ENCODE measurements at regions not wholly inside any gene's neighbourhood (a gene's known extent, or its start where the extent isn't known, plus 50 kb on each side); places are given as distances from the start of the nearest gene placed in this dataset.

GRCh38 chr11:116689413-116690127 is 83.2 kb downstream of the BUD13 start:
- WGBS (ENCODE audit: extremely low coverage, insufficient coverage, insufficient read length): no CpG with 5 or more reads among the region's 12 CpGs
- no peak overlapping the region for H3K18ac ChIP-seq (ENCODE audit: low read length)

GRCh38 chr11:116688202-116688540 is 84.6 kb downstream of the BUD13 start:
- Histone ChIP-seq H2BK120ac (ENCODE audit: insufficient read depth, low read length, poor library complexity) (no peak overlapping the region), H4K91ac (ENCODE audit: low read depth, low read length) (no peak overlapping the region), H3K79me1 (ENCODE audit: low read length) (no peaks in the 10 kb centered on the region), H3K79me2 (ENCODE audit: control insufficient read depth, insufficient read depth, low read length, poor library complexity) (no peaks in the 10 kb centered on the region), H3K14ac (ENCODE audit: low read length) (no peak overlapping the region), H3K23ac (ENCODE audit: low read length) (no peak overlapping the region), H3K4me2 (ENCODE audit: low read length) (no peak overlapping the region), H2AK5ac (ENCODE audit: low read length) (no peak overlapping the region), H3K9me3 (ENCODE audit: insufficient read depth, low read depth, low read length) (no peaks in the 10 kb centered on the region), H3K4me1 (ENCODE audit: control insufficient read depth in 1 of 2, insufficient read depth in 2 of 2, low read length in 2 of 2) (peaks cover 7 to 12% of the 10 kb centered on the region in 2 experiments), H3K4me3 (ENCODE audit: low read depth, low read length) (no peak overlapping the region), H3K9ac (ENCODE audit: low read length) (no peak overlapping the region), H3K27me3 (ENCODE audit: insufficient read depth, low read length) (no peaks in the 10 kb centered on the region), H3K36me3 (ENCODE audit: control insufficient read depth in 1 of 2, insufficient read depth in 2 of 2, low read length in 2 of 2) (no peaks in the 10 kb centered on the region), H3K18ac (ENCODE audit: low read length) (no peak overlapping the region), H2AFZ (ENCODE audit: insufficient read depth, low read length, poor library complexity) (no peak overlapping the region), H2BK12ac (ENCODE audit: low read length) (no peak overlapping the region), H3K4ac (ENCODE audit: low read depth, low read length) (no peak overlapping the region), H4K8ac (ENCODE audit: low read depth, low read length) (no peak overlapping the region), H2BK5ac (ENCODE audit: low read depth, low read length, poor library complexity) (no peak overlapping the region), H3K27ac (ENCODE audit: low read depth, low read length) (no peak overlapping the region), H4K12ac (ENCODE audit: low read depth, low read length) (no peak overlapping the region)
- no peak for DNase-seq
- WGBS (ENCODE audit: extremely low coverage, insufficient coverage, insufficient read length): no CpG with 5 or more reads among the region's 6 CpGs

More at GRCh38 chr11:116689413-116690127, 83.2 kb downstream of the BUD13 start:
- Histone ChIP-seq H3K27me3 (ENCODE audit: insufficient read depth, low read length) (no peaks in the 10 kb centered on the region), H3K23ac (ENCODE audit: low read length) (no peak overlapping the region), H3K9ac (ENCODE audit: low read length) (no peak overlapping the region), H3K27ac (ENCODE audit: low read depth, low read length) (no peak overlapping the region), H4K8ac (ENCODE audit: low read depth, low read length) (no peak overlapping the region), H2AK5ac (ENCODE audit: low read length) (no peak overlapping the region), H3K9me3 (ENCODE audit: insufficient read depth, low read depth, low read length) (no peaks in the 10 kb centered on the region), H3K79me1 (ENCODE audit: low read length) (no peaks in the 10 kb centered on the region), H3K4ac (ENCODE audit: low read depth, low read length) (no peak overlapping the region), H4K91ac (ENCODE audit: low read depth, low read length) (no peak overlapping the region), H3K4me1 (ENCODE audit: control insufficient read depth in 1 of 2, insufficient read depth in 2 of 2, low read length in 2 of 2) (peaks cover 7 to 12% of the 10 kb centered on the region in 2 experiments), H3K4me2 (ENCODE audit: low read length) (no peak overlapping the region), H2BK5ac (ENCODE audit: low read depth, low read length, poor library complexity) (no peak overlapping the region), H3K14ac (ENCODE audit: low read length) (no peak overlapping the region), H2AFZ (ENCODE audit: insufficient read depth, low read length, poor library complexity) (no peak overlapping the region), H3K79me2 (ENCODE audit: control insufficient read depth, insufficient read depth, low read length, poor library complexity) (no peaks in the 10 kb centered on the region), H4K12ac (ENCODE audit: low read depth, low read length) (no peak overlapping the region), H3K4me3 (ENCODE audit: low read depth, low read length) (no peak overlapping the region), H2BK120ac (ENCODE audit: insufficient read depth, low read length, poor library complexity) (no peak overlapping the region), H3K36me3 (ENCODE audit: control insufficient read depth in 1 of 2, insufficient read depth in 2 of 2, low read length in 2 of 2) (no peaks in the 10 kb centered on the region), H2BK12ac (ENCODE audit: low read length) (no peak overlapping the region)
- no peak for DNase-seq

GRCh38 chr11:116687458-116688201 is 85.2 kb downstream of the BUD13 start:
- no peaks in the 10 kb centered on the region for H3K27me3 ChIP-seq (ENCODE audit: insufficient read depth, low read length)
- H3K9ac ChIP-seq (ENCODE audit: low read length): no peak overlapping the region
- H3K9me3 ChIP-seq (ENCODE audit: insufficient read depth, low read depth, low read length): no peaks in the 10 kb centered on the region
- peaks cover 5 to 12% of the 10 kb centered on the region in 2 experiments for H3K4me1 ChIP-seq (ENCODE audit: control insufficient read depth in 1 of 2, insufficient read depth in 2 of 2, low read length in 2 of 2)
- H3K4ac ChIP-seq (ENCODE audit: low read depth, low read length): no peak overlapping the region
- no peaks in the 10 kb centered on the region for H3K36me3 ChIP-seq (ENCODE audit: control insufficient read depth in 1 of 2, insufficient read depth in 2 of 2, low read length in 2 of 2)
- no CpG with 5 or more reads among the region's 6 CpGs for WGBS (ENCODE audit: extremely low coverage, insufficient coverage, insufficient read length)
- H3K14ac ChIP-seq (ENCODE audit: low read length): no peak overlapping the region
- H3K79me2 ChIP-seq (ENCODE audit: control insufficient read depth, insufficient read depth, low read length, poor library complexity): no peaks in the 10 kb centered on the region
- no peak overlapping the region for H3K4me2 ChIP-seq (ENCODE audit: low read length)
- no peak overlapping the region for H3K23ac ChIP-seq (ENCODE audit: low read length)
- no peaks in the 10 kb centered on the region for H3K79me1 ChIP-seq (ENCODE audit: low read length)
- H2BK5ac ChIP-seq (ENCODE audit: low read depth, low read length, poor library complexity): no peak overlapping the region
- no peak overlapping the region for H3K4me3 ChIP-seq (ENCODE audit: low read depth, low read length)
- DNase-seq: no peak
- H2BK120ac ChIP-seq (ENCODE audit: insufficient read depth, low read length, poor library complexity): no peak overlapping the region
- H4K91ac ChIP-seq (ENCODE audit: low read depth, low read length): no peak overlapping the region
- H2BK12ac ChIP-seq (ENCODE audit: low read length): no peak overlapping the region
- no peak overlapping the region for H4K8ac ChIP-seq (ENCODE audit: low read depth, low read length)
- H4K12ac ChIP-seq (ENCODE audit: low read depth, low read length): no peak overlapping the region
- no peak overlapping the region for H2AK5ac ChIP-seq (ENCODE audit: low read length)
- H3K27ac ChIP-seq (ENCODE audit: low read depth, low read length): no peak overlapping the region
- no peak overlapping the region for H3K18ac ChIP-seq (ENCODE audit: low read length)
- H2AFZ ChIP-seq (ENCODE audit: insufficient read depth, low read length, poor library complexity): no peak overlapping the region

- Histone ChIP-seq H3K23ac (ENCODE audit: low read length) (no peak overlapping the region), H3K4me3 (ENCODE audit: low read depth, low read length) (no peak overlapping the region), H2AK5ac (ENCODE audit: low read length) (no peak overlapping the region), H4K12ac (ENCODE audit: low read depth, low read length) (no peak overlapping the region), H3K36me3 (ENCODE audit: control insufficient read depth in 1 of 2, insufficient read depth in 2 of 2, low read length in 2 of 2) (no peaks in the 10 kb centered on the region), H3K9ac (ENCODE audit: low read length) (no peak overlapping the region), H2BK5ac (ENCODE audit: low read depth, low read length, poor library complexity) (no peak overlapping the region), H3K14ac (ENCODE audit: low read length) (no peak overlapping the region), H3K18ac (ENCODE audit: low read length) (no peak overlapping the region), H3K9me3 (ENCODE audit: insufficient read depth, low read depth, low read length) (no peaks in the 10 kb centered on the region), H3K79me2 (ENCODE audit: control insufficient read depth, insufficient read depth, low read length, poor library complexity) (no peaks in the 10 kb centered on the region), H3K27me3 (ENCODE audit: insufficient read depth, low read length) (no peaks in the 10 kb centered on the region), H4K91ac (ENCODE audit: low read depth, low read length) (no peak overlapping the region), H2BK12ac (ENCODE audit: low read length) (no peak overlapping the region), H3K4me2 (ENCODE audit: low read length) (no peak overlapping the region), H3K27ac (ENCODE audit: low read depth, low read length) (no peak overlapping the region), H3K79me1 (ENCODE audit: low read length) (no peaks in the 10 kb centered on the region), H3K4me1 (ENCODE audit: control insufficient read depth in 1 of 2, insufficient read depth in 2 of 2, low read length in 2 of 2) (peaks cover 2 to 9% of the 10 kb centered on the region in 2 experiments), H2BK120ac (ENCODE audit: insufficient read depth, low read length, poor library complexity) (no peak overlapping the region), H2AFZ (ENCODE audit: insufficient read depth, low read length, poor library complexity) (no peak overlapping the region), H4K8ac (ENCODE audit: low read depth, low read length) (no peak overlapping the region), H3K4ac (ENCODE audit: low read depth, low read length) (no peak overlapping the region)
- WGBS (ENCODE audit: extremely low coverage, insufficient coverage, insufficient read length): no CpG with 5 or more reads among the region's 9 CpGs
- no peak for DNase-seq
These were observed 85.9 kb downstream of the BUD13 start for GRCh38 chr11:116686866-116687265.

Measured in trophoblast cell (in vitro differentiated cells and primary cell).